ENCODE measurements at regions not wholly inside any gene's neighbourhood (a gene's known extent, or its start where the extent isn't known, plus 50 kb on each side); places are given as distances from the start of the nearest gene placed in this dataset.

DNA sequence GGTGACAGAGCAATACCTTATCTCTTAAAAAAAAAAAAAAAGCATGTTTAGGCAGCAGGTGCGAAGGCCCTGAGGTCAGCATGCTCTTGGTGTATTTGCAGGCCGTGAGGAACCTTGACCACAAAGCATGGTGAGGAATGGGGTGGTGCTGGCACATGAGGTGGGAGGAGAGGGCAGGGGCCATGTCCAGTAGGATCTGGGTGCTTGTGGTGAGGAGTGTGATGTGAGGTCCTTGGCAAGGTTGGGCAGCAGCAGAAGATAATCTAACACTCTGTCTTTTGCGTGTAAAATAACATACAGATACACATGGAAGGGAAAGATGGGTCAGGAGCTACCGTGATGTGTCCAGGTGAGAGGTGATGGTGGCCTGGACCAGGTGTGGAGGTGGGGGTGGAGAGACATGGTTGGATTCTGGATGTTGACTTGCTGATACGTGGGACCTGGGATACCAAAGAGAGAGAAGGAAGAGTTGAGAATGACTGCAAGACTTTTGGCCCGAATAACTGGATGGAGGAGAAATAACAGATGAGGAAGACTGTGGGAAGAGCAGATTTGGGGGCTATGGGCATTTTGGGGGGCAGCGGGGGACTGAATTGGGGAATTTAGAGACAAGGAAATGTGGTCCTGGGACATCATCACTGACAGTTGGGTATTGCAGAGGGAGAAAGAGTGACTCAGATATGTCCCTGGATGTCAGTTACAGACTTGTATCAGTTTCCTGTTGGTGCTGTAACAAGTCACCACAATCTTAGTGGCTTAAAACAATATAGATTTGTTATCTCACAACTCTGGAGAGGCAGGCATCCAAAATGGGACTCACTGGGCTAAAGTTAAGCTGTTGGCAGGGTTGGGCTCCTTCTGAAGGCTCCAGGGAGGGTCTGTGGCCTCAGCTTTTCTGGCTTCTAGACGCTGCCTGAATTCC is 274.9 kb downstream of the HAPSTR1 start:
- no peak for DNase-seq (ENCODE audit: low read depth in 4 of 4, low spot score in 3 of 4)

DNA sequence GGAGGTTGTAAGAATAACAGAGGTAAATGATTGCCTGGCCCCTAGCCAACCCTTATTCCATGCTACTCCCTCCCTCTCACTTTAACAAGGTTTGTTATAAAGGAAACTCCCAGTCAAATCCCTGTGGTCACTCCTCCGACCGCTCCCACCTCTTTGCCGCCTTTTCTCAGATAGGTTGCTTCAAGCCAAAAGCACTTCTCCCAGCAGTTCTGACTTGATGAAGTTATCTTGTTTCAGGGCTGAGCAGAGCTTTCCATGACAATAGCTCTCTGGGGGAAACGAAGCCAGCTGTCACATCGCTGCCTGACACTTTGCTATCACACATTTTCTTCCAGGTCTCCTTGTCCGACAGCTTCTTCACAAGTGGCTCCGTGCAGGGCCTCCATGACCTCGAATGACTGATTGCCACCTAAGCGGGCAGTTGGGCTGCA is 278.6 kb downstream of the HAPSTR1 start:
- DNase-seq (ENCODE audit: low read depth in 4 of 4, low spot score in 3 of 4) = peak in 3 of 4 donors; percentile 21 to 59 (median 57)

DNA sequence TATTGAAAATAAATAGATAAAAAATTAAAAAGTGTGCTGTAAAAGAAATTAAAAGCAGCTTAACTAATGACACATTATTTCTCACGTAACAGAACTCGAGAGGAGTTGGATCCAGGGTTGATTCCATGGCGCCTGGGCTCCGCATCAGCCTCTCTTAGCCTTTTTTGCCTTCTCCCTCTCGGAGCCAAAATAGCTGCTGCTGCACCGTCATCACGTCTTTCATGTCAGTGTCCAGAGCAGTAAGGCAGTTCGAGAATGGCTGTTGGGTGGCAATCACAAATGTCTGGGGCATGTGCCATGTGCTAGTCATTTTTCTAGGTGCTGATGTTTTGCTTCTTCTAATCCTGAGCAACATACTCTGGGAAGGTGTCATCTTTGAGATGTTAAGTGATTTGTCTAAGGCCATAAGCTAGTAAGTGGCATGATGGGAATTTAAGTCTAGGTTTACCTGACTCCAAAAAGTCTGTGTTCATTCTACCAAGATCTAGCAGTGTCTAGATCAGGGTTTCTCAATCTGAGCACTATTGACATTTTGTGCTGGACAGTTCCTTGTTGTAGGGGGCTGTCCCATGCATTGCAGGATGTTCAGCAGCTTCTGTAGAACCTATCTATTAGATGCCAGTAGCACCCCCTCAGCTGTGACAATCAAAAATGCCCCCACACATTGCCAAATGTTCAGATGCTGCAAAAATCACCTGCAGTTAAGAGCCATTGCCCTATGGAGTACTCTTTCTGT is 280.4 kb downstream of the HAPSTR1 start:
- DNase-seq (ENCODE audit: low read depth in 4 of 4, low spot score in 3 of 4) = no peak

DNA sequence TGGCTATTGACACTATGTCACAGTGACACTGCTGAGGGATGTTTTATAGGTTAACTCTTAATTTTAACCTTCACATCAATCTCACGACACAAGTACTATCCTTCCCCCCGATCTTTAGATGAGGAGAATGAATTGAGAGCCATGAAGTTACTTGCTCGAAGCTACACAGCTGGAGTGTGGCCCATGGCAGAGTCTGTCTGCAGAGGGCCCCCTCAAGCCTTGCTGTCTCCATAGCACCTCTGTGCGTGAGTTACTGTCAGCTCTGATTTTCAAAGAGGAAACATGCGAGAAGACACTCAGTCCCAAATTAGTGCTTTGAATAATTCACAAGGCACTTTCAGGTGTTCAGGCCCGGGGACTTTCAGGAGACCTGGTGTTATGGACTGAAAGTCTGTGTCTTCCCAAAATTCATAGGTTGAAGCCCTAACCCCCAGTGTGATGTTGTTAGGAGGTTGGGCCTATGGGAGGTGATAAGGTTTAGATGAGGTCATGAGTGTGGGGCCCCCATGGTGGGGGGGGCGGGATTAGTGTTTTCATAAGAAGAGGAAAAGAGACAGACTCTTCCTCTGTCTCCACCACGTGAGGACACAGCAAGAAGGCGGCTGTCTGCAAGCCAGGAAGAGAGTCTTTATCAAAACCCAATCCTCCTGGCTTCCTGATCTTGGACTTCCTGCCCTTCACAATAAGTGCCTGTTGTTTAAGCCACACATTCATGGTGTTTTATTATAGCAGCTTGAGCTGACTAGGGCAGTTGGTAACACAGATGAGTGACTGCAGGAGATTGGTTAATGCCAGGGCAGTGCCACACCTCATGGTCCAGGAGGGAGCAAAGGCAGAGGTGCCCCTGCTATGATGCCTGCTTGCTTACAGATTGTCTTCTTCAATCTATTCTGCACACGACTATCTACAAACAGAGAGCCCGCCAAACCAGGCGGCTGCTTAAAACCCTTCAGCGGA is 281.8 kb downstream of the HAPSTR1 start:
- DNase-seq (ENCODE audit: low read depth in 4 of 4, low spot score in 3 of 4) = no peak

GRCh38 chr16:9374061-9374460 is 282.6 kb downstream of the HAPSTR1 start:
- no peak for DNase-seq (ENCODE audit: low read depth in 4 of 4, low spot score in 3 of 4)

DNA sequence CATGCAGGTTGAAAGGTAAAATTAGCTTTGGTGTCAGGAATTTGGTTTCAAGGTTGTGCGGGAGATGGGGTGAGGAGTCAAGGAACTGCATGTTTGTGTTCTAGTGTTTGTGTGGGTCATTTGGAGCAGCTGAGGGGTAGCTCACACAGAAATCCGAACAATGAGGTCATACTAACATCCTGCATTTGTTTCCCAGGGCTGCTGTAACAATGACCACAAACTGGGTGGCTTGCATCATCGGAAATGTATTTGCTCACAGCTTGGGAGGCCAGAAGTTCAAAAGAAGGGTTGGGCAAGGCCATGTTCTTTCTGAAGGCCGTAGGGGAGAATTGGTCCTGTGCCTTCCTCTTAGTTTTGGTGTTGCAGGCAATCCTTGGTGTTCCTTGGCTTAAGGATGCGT is 287.4 kb downstream of the HAPSTR1 start:
- DNase-seq (ENCODE audit: low read depth in 4 of 4, low spot score in 3 of 4) = no peak

DNA sequence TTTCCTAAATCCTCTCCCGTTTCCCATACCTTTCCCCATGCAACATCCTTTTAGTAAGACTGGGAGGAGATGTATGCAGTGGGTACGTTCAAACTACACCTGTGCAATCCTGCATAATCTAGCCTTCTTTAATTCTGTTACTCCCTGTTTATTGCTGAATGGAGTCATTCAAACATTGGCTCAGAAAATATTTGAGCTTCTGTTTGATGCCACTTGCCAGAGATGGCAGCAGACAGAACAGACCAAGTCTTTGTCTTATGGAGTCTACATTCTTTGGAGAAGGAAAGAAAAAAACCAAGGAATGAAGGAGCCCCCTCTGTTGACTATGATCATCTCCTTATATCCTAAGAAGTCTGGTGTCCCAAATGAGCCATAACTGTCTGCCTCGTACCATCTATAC is 288.8 kb downstream of the HAPSTR1 start:
- DNase-seq (ENCODE audit: low read depth in 4 of 4, low spot score in 3 of 4) = no peak

- DNase-seq (ENCODE audit: low read depth in 4 of 4, low spot score in 3 of 4) = no peak
Observed at GRCh38 chr16:9381399-9381798, 290.0 kb downstream of the HAPSTR1 start.

DNA sequence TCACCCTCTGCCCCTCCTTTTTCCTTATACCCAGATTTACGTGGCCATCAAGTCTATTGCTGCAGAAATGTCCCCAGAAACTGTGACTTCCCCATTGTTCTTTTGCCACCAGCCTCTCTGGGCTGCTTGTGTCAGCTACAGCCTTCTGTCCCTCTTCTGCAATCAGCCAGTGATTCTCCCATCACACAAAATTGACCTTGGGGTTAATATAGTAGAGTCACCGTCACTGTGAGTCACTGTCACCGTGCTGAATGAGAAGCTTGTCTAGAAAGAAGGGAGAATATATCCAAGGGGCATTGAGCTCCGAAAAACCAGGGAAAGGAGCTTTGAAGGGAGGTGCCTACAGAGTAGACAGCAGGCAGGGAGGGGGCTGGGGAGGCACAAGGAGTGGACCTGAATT is 290.5 kb downstream of the HAPSTR1 start:
- DNase-seq (ENCODE audit: low read depth in 4 of 4, low spot score in 3 of 4) = no peak

- no peak for DNase-seq (ENCODE audit: low read depth in 4 of 4, low spot score in 3 of 4)
Observed at GRCh38 chr16:9383281-9383680, 291.8 kb downstream of the HAPSTR1 start.

GRCh38 chr16:9384141-9384540 is 292.7 kb downstream of the HAPSTR1 start:
- no peak for DNase-seq (ENCODE audit: low read depth in 4 of 4, low spot score in 3 of 4)

- no peak for DNase-seq (ENCODE audit: low read depth in 4 of 4, low spot score in 3 of 4)
Observed at GRCh38 chr16:9389543-9390207, 298.2 kb downstream of the HAPSTR1 start.

DNA sequence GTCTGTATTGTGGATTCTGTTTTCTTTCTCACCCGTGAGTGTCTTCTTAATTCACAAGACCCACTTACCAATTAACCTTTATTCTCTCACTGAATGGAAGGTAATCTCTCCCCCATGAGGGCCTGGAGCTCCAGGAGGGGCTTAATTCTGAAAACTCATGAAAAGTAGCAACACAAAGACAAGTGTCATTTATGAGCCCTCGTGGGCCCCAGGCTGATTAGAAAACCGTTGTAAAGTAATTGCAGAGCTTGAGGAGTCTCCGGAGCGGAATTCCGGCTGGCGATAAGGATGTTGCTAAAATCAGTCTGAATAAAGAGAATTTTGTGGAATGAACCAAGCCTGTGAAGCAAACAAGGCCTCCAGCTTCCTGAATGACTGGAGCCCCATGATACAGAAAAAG is 301.5 kb downstream of the HAPSTR1 start:
- no peak for DNase-seq (ENCODE audit: low read depth in 4 of 4, low spot score in 3 of 4)

GRCh38 chr16:9393591-9393990 is 302.1 kb downstream of the HAPSTR1 start:
- DNase-seq (ENCODE audit: low read depth in 4 of 4, low spot score in 3 of 4) = no peak

- DNase-seq (ENCODE audit: low read depth in 4 of 4, low spot score in 3 of 4) = no peak
Observed at GRCh38 chr16:9395958-9396359, 304.5 kb downstream of the HAPSTR1 start.

DNA sequence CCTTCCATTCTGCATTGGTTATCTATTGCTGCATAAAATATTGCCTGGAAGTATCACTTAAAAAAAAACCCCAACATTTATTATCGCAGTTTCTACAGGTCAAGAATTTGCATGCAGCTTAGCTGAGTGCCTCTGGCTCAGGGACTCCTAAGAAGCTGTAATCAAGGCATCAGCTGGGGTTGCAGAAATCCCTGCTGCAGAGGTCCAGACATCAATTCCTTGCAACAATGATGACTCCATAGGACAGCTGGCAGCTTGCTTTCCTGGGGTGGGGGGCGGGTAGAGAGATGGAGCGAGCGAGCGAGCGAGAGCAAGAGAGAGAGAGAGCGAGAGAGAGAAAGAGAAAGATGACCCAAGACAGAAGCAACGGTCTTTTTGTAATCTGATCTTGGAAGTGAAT is 308.1 kb downstream of the HAPSTR1 start:
- DNase-seq (ENCODE audit: low read depth in 4 of 4, low spot score in 3 of 4) = no peak

DNA sequence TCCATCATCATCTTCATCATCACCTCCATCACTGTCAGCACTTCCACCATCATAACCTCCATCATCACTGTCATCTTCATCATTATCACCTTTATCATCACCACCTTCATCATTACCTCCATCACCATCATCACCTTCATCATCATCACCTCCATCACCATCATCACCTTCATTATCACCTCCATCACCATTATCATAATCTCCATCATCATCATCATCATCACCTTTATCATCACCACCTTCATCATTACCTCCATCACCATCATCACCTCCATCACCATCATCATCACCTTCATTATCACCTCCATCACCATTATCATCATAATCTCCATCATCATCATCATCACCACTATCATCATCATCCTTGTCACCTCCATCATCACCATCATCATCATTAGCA is 309.7 kb downstream of the HAPSTR1 start:
- no peak for DNase-seq (ENCODE audit: low read depth in 4 of 4, low spot score in 3 of 4)

DNA sequence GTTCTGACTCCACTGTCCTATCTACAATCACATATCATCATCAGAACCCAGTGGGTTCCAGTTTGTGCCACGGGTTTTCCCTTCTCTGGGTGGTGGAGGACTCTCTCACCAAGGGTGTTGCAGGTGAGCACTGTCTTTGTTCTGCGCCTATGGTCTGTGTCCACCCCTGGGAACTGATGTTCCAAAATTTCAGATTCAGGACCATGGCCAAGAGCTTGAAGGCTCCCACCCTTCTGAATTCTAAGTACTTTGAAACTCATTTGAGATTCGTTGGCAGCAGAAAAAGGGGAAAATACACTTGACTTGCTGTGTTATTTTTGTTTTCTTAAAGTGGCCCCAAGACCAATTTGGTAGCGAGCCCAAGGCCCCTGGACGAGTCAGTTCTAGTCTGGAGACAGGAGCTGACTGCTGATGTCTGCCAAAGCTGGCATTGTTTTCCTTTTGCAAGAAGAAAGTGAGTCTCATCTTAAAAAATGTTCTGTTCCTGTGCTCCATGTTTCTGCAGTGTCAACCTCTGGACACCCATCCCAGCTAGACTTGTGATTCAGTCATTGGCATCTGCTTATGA is 310.9 kb downstream of the HAPSTR1 start:
- no peak for DNase-seq (ENCODE audit: low read depth in 4 of 4, low spot score in 3 of 4)

DNA sequence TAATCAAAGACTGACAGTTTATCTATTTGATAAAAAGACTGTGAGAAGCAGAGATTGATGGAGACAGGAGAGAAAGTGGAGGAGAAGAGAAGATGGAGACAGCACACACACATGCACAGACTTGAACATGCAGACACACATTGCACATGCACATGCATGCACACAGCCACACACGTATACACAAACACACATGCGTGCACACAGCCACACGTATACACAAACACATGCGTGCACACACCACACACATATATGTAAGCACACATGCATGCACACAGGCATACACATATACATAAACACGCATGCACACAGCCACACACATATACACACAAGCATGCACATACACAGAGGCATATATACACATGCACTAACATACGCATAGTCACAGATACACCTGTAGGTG is 313.4 kb downstream of the HAPSTR1 start:
- no peak for DNase-seq (ENCODE audit: low read depth in 4 of 4, low spot score in 3 of 4)
